Hepatocyte (in vitro differentiated cells): ENCODE measurements at regions not wholly inside any gene's neighbourhood (a gene's known extent, or its start where the extent isn't known, plus 50 kb on each side); places are given as distances from the start of the nearest gene placed in this dataset.

Experiments used
- EZH2 ChIP-seq: fragments of 200-600 bp; sonication (generic); IDR thresholded peaks from 2 replicates; pipeline ENCODE4 v1.6.1; 2016; ENCODE audit warnings: antibody characterized with exemption, mild to moderate bottlenecking, borderline replicate concordance
- EZH2phosphoT487 ChIP-seq: fragments of 200-600 bp; sonication (generic); IDR thresholded peaks from one replicate; pipeline ENCODE4 v1.6.1; 2018; ENCODE audit warnings: antibody characterized with exemption, mild to moderate bottlenecking, low read depth, moderate library complexity; ENCODE audit not compliant: unreplicated experiment, severe bottlenecking
- TF ChIP-seq, protein P1 (sequence below): fragments of 200-600 bp; sonication (generic); IDR thresholded peaks from 2 replicates; pipeline ENCODE4 v1.5.1; 2016; ENCODE audit warnings: antibody characterized with exemption, mild to moderate bottlenecking; ENCODE audit not compliant: poor library complexity

GRCh38 chr2:160596441-160596840 lies 102.8 kb upstream of the RBMS1 start:
- TF ChIP-seq, protein P1, sequence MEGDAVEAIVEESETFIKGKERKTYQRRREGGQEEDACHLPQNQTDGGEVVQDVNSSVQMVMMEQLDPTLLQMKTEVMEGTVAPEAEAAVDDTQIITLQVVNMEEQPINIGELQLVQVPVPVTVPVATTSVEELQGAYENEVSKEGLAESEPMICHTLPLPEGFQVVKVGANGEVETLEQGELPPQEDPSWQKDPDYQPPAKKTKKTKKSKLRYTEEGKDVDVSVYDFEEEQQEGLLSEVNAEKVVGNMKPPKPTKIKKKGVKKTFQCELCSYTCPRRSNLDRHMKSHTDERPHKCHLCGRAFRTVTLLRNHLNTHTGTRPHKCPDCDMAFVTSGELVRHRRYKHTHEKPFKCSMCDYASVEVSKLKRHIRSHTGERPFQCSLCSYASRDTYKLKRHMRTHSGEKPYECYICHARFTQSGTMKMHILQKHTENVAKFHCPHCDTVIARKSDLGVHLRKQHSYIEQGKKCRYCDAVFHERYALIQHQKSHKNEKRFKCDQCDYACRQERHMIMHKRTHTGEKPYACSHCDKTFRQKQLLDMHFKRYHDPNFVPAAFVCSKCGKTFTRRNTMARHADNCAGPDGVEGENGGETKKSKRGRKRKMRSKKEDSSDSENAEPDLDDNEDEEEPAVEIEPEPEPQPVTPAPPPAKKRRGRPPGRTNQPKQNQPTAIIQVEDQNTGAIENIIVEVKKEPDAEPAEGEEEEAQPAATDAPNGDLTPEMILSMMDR: no peak
- TF ChIP-seq EZH2phosphoT487 (no peak), EZH2 (no peak)
